ENCODE measurements at regions not wholly inside any gene's neighbourhood (a gene's known extent, or its start where the extent isn't known, plus 50 kb on each side); places are given as distances from the start of the nearest gene placed in this dataset.

DNA sequence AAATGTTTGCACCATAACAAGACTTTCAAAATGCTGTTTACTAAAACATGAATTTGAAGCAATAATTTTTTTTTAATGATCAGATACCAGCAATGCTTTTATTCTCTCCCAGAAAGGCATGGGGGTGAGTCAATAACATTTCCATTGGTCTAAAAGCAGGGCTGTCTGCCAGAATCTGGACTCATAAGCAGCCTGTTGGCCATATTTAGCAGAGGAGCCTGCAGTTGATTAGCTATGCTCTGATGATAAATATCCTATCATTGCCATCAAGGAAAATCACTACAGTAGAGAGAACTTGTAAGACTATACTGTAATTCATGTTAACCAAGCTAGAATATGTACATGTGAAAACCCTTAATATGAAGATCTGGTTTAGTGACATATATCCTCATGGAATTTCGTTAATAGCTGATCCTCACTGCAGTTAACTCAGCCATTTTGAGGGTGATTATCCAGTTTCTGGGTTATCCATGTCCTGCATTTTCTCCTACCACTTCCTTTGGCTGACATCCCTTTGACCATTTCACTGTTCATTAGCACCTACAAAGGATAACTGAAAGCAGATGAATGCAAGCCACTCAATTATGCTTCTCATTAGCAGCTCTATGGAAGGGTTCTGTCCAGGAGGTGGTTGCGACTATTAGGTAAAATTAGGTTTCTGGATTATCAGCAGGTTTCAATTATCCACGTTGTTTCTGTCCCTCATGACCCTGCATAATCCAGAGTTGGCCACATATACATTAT is 72.9 kb upstream of the DIAPH2 start:
- ChIA-PET POLR2A (no interaction called here), CTCF (no interaction called here)
- no peak for DNase-seq (ENCODE audit: extremely low spot score)
- TF ChIP-seq, protein P1, sequence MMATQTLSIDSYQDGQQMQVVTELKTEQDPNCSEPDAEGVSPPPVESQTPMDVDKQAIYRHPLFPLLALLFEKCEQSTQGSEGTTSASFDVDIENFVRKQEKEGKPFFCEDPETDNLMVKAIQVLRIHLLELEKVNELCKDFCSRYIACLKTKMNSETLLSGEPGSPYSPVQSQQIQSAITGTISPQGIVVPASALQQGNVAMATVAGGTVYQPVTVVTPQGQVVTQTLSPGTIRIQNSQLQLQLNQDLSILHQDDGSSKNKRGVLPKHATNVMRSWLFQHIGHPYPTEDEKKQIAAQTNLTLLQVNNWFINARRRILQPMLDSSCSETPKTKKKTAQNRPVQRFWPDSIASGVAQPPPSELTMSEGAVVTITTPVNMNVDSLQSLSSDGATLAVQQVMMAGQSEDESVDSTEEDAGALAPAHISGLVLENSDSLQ (IDR thresholded peaks at IDR 0.05), result no peak
- TF ChIP-seq NFRKB (IDR thresholded peaks at IDR 0.05) (no peak), LEF1 (IDR thresholded peaks at IDR 0.05; ENCODE audit: borderline replicate concordance) (no peak), FOXK2 (IDR thresholded peaks at IDR 0.05) (no peak), ZNF384 (IDR thresholded peaks at IDR 0.05) (no peak), FOXM1 (IDR thresholded peaks at IDR 0.05; ENCODE audit: borderline replicate concordance) (no peak), CTBP1 (IDR thresholded peaks at IDR 0.05; ENCODE audit: borderline replicate concordance) (no peak)

DNA sequence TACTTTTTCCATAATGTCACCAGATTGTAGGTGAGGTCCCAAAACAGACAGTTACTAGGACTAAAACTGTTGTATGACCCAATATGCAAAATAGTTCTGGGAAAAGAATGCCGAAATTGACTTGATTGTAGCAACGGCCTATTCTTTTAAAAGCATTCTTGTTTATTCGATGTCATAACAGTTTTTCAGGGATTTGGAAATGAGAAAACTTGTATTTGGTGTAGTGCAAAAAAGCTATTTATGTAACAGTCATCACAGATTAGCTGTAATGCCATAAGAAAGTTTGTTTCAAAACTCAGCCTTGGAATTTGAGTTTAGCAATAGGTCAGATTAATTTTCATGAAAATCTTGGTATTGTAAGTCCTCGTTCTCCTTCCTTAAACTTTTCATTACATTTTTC is 69.2 kb upstream of the DIAPH2 start:
- CTCF ChIA-PET, result no interaction called here
- POLR2A ChIA-PET, result no interaction called here
- no peak for TF ChIP-seq TARDBP (IDR thresholded peaks at IDR 0.05)
- no peak for TF ChIP-seq FOXM1 (IDR thresholded peaks at IDR 0.05; ENCODE audit: borderline replicate concordance)
- TF ChIP-seq L3MBTL2 (conservative IDR thresholded peaks at IDR 0.05), result no peak
- no peak for TF ChIP-seq CTBP1 (IDR thresholded peaks at IDR 0.05; ENCODE audit: borderline replicate concordance)
- no peak for TF ChIP-seq SUZ12 (IDR thresholded peaks at IDR 0.05)
- TF ChIP-seq FOXA1 (IDR thresholded peaks at IDR 0.05), result no peak
- TF ChIP-seq HDGF (IDR thresholded peaks at IDR 0.05; ENCODE audit: borderline replicate concordance), result no peak
- TF ChIP-seq ARNT (IDR thresholded peaks at IDR 0.05), result no peak
- TF ChIP-seq, protein P1 (IDR thresholded peaks at IDR 0.05), result no peak
- TF ChIP-seq SP1 (IDR thresholded peaks at IDR 0.05), result no peak
- no peak for TF ChIP-seq LEF1 (IDR thresholded peaks at IDR 0.05; ENCODE audit: borderline replicate concordance)
- TF ChIP-seq ZNF384 (IDR thresholded peaks at IDR 0.05), result no peak
- no peak for TF ChIP-seq FOXK2 (IDR thresholded peaks at IDR 0.05)
- TF ChIP-seq NFRKB (IDR thresholded peaks at IDR 0.05), result no peak
- no peak for TF ChIP-seq ELF4 (IDR thresholded peaks at IDR 0.05)
- no peak for DNase-seq (ENCODE audit: extremely low spot score)

DNA sequence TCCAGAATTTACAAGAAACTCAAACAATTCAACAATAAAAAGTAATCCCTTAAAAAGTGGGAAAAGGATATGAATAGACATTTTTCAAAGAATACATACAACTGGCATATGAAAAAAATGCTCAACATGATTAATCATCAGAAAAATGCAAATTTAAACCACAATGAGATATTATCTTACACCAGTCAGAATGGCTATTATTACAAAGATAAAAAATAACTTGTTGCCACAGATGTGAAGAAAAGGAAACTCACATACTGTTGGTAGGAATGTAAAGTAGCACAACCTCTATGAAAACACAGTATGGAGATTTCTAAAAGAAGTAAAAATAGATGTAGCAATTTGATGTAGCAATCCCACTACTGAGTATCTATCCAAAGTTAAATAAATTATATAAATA is 65.1 kb upstream of the DIAPH2 start:
- no peak for DNase-seq (ENCODE audit: extremely low spot score)

DNA sequence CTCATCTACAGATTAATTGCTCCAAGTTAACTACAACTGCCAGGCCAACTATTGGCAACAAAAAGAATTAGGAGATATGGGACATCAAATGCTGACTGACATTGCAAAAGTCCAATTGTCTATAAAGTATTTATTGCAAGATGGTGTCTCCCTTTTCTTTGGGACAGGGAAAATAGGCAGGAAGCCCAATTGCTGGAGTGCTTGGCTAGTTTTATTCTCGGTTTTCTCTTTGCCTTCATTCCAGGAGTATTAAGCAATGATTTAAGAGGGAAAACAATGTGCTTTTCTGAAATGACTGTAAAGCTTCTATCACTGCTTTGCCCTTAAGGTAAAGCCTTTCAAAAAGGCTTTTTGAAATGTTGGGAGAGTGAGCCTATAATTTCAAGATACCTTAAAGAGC is 62.8 kb upstream of the DIAPH2 start:
- ChIA-PET POLR2A (no interaction called here), CTCF (no interaction called here)
- no peak for DNase-seq (ENCODE audit: extremely low spot score)
- no peak for TF ChIP-seq SP1 (IDR thresholded peaks at IDR 0.05)
- TF ChIP-seq HDGF (IDR thresholded peaks at IDR 0.05; ENCODE audit: borderline replicate concordance), result no peak
- TF ChIP-seq, protein P1 (IDR thresholded peaks at IDR 0.05), result no peak
- no peak for TF ChIP-seq ELF4 (IDR thresholded peaks at IDR 0.05)
- no peak for TF ChIP-seq FOXA1 (IDR thresholded peaks at IDR 0.05)
- TF ChIP-seq SUZ12 (IDR thresholded peaks at IDR 0.05), result no peak
- TF ChIP-seq ZNF384 (IDR thresholded peaks at IDR 0.05), result no peak
- TF ChIP-seq TARDBP (IDR thresholded peaks at IDR 0.05), result no peak

More for the DNA sequence above, 65.1 kb upstream of the DIAPH2 start:
- TF ChIP-seq, protein P1 (IDR thresholded peaks at IDR 0.05), result no peak
- POLR2A ChIA-PET, result no interaction called here
- CTCF ChIA-PET, result no interaction called here
